ENCODE measurements at regions not wholly inside any gene's neighbourhood (a gene's known extent, or its start where the extent isn't known, plus 50 kb on each side); places are given as distances from the start of the nearest gene placed in this dataset.

GRCh38 chr6:71476371-71476770, 187.8 kb downstream of the OGFRL1 start:
- TF ChIP-seq CTCF (IDR thresholded peaks at IDR 0.05) (no peak), EZH2 (IDR thresholded peaks at IDR 0.05; ENCODE audit: borderline replicate concordance, insufficient read depth, low read depth, low read length, poor library complexity, severe bottlenecking) (no peak)
